ENCODE measurements at regions not wholly inside any gene's neighbourhood (a gene's known extent, or its start where the extent isn't known, plus 50 kb on each side); places are given as distances from the start of the nearest gene placed in this dataset.

- TF ChIP-seq, protein P1, sequence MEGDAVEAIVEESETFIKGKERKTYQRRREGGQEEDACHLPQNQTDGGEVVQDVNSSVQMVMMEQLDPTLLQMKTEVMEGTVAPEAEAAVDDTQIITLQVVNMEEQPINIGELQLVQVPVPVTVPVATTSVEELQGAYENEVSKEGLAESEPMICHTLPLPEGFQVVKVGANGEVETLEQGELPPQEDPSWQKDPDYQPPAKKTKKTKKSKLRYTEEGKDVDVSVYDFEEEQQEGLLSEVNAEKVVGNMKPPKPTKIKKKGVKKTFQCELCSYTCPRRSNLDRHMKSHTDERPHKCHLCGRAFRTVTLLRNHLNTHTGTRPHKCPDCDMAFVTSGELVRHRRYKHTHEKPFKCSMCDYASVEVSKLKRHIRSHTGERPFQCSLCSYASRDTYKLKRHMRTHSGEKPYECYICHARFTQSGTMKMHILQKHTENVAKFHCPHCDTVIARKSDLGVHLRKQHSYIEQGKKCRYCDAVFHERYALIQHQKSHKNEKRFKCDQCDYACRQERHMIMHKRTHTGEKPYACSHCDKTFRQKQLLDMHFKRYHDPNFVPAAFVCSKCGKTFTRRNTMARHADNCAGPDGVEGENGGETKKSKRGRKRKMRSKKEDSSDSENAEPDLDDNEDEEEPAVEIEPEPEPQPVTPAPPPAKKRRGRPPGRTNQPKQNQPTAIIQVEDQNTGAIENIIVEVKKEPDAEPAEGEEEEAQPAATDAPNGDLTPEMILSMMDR (IDR thresholded peaks at IDR 0.05) = no peak
- TF ChIP-seq POLR2A (IDR thresholded peaks at IDR 0.05) = no peak
Observed at GRCh38 chr3:124116906-124117305, 125.0 kb upstream of the ROPN1 start.

Measured in Peyer's patch (tissue), 4 donors.